HG03064 (cell line): ENCODE measurements at regions not wholly inside any gene's neighbourhood (a gene's known extent, or its start where the extent isn't known, plus 50 kb on each side); places are given as distances from the start of the nearest gene placed in this dataset.

Experiments used
- ATAC-seq: cut with Tn5 transposase; IDR thresholded peaks from one replicate; pipeline ENCODE4 v1.9.1; 2021; ENCODE audit warnings: low read depth; ENCODE audit not compliant: unreplicated experiment

GRCh38 chr13:84080748-84081530, 198.7 kb upstream of the SLITRK1 start:
- ATAC-seq = no peak

- ATAC-seq = no peak
Observed at GRCh38 chr13:84077271-84077670, 195.0 kb upstream of the SLITRK1 start.

- ATAC-seq = no peak
Observed at GRCh38 chr13:84076280-84076679, 194.0 kb upstream of the SLITRK1 start.

GRCh38 chr13:84050536-84050935, 168.3 kb upstream of the SLITRK1 start:
- no peak for ATAC-seq

- no peak for ATAC-seq
Observed at GRCh38 chr13:84049443-84050219, 167.4 kb upstream of the SLITRK1 start.

GRCh38 chr13:84044805-84045204, 162.5 kb upstream of the SLITRK1 start:
- no peak for ATAC-seq

GRCh38 chr13:84038001-84038400, 155.7 kb upstream of the SLITRK1 start:
- ATAC-seq = no peak

GRCh38 chr13:84032116-84032515, 149.8 kb upstream of the SLITRK1 start:
- ATAC-seq = no peak

- no peak for ATAC-seq
Observed at GRCh38 chr13:84031120-84031519, 148.8 kb upstream of the SLITRK1 start.

- no peak for ATAC-seq
Observed at GRCh38 chr13:84029396-84029795, 147.1 kb upstream of the SLITRK1 start.

- ATAC-seq = no peak
Observed at GRCh38 chr13:84025824-84026223, 143.6 kb upstream of the SLITRK1 start.

- no peak for ATAC-seq
Observed at GRCh38 chr13:83996415-83996814, 114.1 kb upstream of the SLITRK1 start.

- ATAC-seq = no peak
Observed at GRCh38 chr13:83995930-83996329, 113.7 kb upstream of the SLITRK1 start.

GRCh38 chr13:83992566-83993358, 110.5 kb upstream of the SLITRK1 start:
- ATAC-seq = no peak

- ATAC-seq = no peak
Observed at GRCh38 chr13:83987394-83987793, 105.1 kb upstream of the SLITRK1 start.

- ATAC-seq = no peak
Observed at GRCh38 chr13:83984793-83985192, 102.5 kb upstream of the SLITRK1 start.

- no peak for ATAC-seq
Observed at GRCh38 chr13:83980331-83980730, 98.1 kb upstream of the SLITRK1 start.

GRCh38 chr13:83975655-83976165, 93.4 kb upstream of the SLITRK1 start:
- ATAC-seq = no peak

- no peak for ATAC-seq
Observed at GRCh38 chr13:83958531-83958930, 76.3 kb upstream of the SLITRK1 start.

GRCh38 chr13:83955011-83955410, 72.7 kb upstream of the SLITRK1 start:
- ATAC-seq = no peak

- no peak for ATAC-seq
Observed at GRCh38 chr13:83953916-83954315, 71.6 kb upstream of the SLITRK1 start.
